ENCODE measurements at regions not wholly inside any gene's neighbourhood (a gene's known extent, or its start where the extent isn't known, plus 50 kb on each side); places are given as distances from the start of the nearest gene placed in this dataset.

GRCh38 chrX:38871129-38872029 lies 70.1 kb downstream of the MID1IP1 start:
- H3K36me3 ChIP-seq (ENCODE audit: control insufficient read depth, insufficient read depth, low read length) = no peaks in the 10 kb centered on the region
- no peaks in the 10 kb centered on the region for H3K27me3 ChIP-seq (ENCODE audit: control insufficient read depth, insufficient read depth, low read length)
- H3K9me3 ChIP-seq (ENCODE audit: control insufficient read depth, insufficient read depth, low read length) = no peaks in the 10 kb centered on the region
- H3K4me3 ChIP-seq (ENCODE audit: low read depth, low read length) = peak overlapping the region; percentile 38
- H3K4me1 ChIP-seq (ENCODE audit: control insufficient read depth, insufficient read depth, low read length) = peaks cover 13% of the 10 kb centered on the region
- peak overlapping the region; percentile 12 for H3K9ac ChIP-seq (ENCODE audit: low read depth, low read length)

GRCh38 chrX:38877366-38877765 lies 76.1 kb downstream of the MID1IP1 start:
- Histone ChIP-seq H3K9ac (ENCODE audit: low read depth, low read length) (no peak overlapping the region), H3K27me3 (ENCODE audit: control insufficient read depth, insufficient read depth, low read length) (no peaks in the 10 kb centered on the region), H3K36me3 (ENCODE audit: control insufficient read depth, insufficient read depth, low read length) (no peaks in the 10 kb centered on the region), H3K9me3 (ENCODE audit: control insufficient read depth, insufficient read depth, low read length) (no peaks in the 10 kb centered on the region), H3K4me3 (ENCODE audit: low read depth, low read length) (no peak overlapping the region), H3K4me1 (ENCODE audit: control insufficient read depth, insufficient read depth, low read length) (no peaks in the 10 kb centered on the region)

GRCh38 chrX:38878641-38879340 lies 77.5 kb downstream of the MID1IP1 start:
- H3K9ac ChIP-seq (ENCODE audit: low read depth, low read length) = no peak overlapping the region

GRCh38 chrX:38879631-38880220 lies 78.5 kb downstream of the MID1IP1 start:
- Histone ChIP-seq H3K4me3 (ENCODE audit: low read depth, low read length) (no peak overlapping the region), H3K9me3 (ENCODE audit: control insufficient read depth, insufficient read depth, low read length) (no peaks in the 10 kb centered on the region), H3K27me3 (ENCODE audit: control insufficient read depth, insufficient read depth, low read length) (no peaks in the 10 kb centered on the region), H3K4me1 (ENCODE audit: control insufficient read depth, insufficient read depth, low read length) (no peaks in the 10 kb centered on the region), H3K36me3 (ENCODE audit: control insufficient read depth, insufficient read depth, low read length) (no peaks in the 10 kb centered on the region), H3K9ac (ENCODE audit: low read depth, low read length) (no peak overlapping the region)

More at GRCh38 chrX:38878641-38879340, 77.5 kb downstream of the MID1IP1 start:
- Histone ChIP-seq H3K4me1 (ENCODE audit: control insufficient read depth, insufficient read depth, low read length) (no peaks in the 10 kb centered on the region), H3K4me3 (ENCODE audit: low read depth, low read length) (no peak overlapping the region), H3K27me3 (ENCODE audit: control insufficient read depth, insufficient read depth, low read length) (no peaks in the 10 kb centered on the region), H3K36me3 (ENCODE audit: control insufficient read depth, insufficient read depth, low read length) (no peaks in the 10 kb centered on the region), H3K9me3 (ENCODE audit: control insufficient read depth, insufficient read depth, low read length) (no peaks in the 10 kb centered on the region)

GRCh38 chrX:38880296-38880854 lies 79.1 kb downstream of the MID1IP1 start:
- Histone ChIP-seq H3K9me3 (ENCODE audit: control insufficient read depth, insufficient read depth, low read length) (no peaks in the 10 kb centered on the region), H3K27me3 (ENCODE audit: control insufficient read depth, insufficient read depth, low read length) (no peaks in the 10 kb centered on the region), H3K9ac (ENCODE audit: low read depth, low read length) (no peak overlapping the region), H3K36me3 (ENCODE audit: control insufficient read depth, insufficient read depth, low read length) (no peaks in the 10 kb centered on the region), H3K4me3 (ENCODE audit: low read depth, low read length) (no peak overlapping the region), H3K4me1 (ENCODE audit: control insufficient read depth, insufficient read depth, low read length) (no peaks in the 10 kb centered on the region)

GRCh38 chrX:38881066-38881465 lies 79.8 kb downstream of the MID1IP1 start:
- no peaks in the 10 kb centered on the region for H3K36me3 ChIP-seq (ENCODE audit: control insufficient read depth, insufficient read depth, low read length)
- H3K4me3 ChIP-seq (ENCODE audit: low read depth, low read length) = no peak overlapping the region
- H3K9ac ChIP-seq (ENCODE audit: low read depth, low read length) = no peak overlapping the region
- H3K4me1 ChIP-seq (ENCODE audit: control insufficient read depth, insufficient read depth, low read length) = no peaks in the 10 kb centered on the region
- no peaks in the 10 kb centered on the region for H3K27me3 ChIP-seq (ENCODE audit: control insufficient read depth, insufficient read depth, low read length)
- H3K9me3 ChIP-seq (ENCODE audit: control insufficient read depth, insufficient read depth, low read length) = no peaks in the 10 kb centered on the region

- H3K4me1 ChIP-seq (ENCODE audit: control insufficient read depth, insufficient read depth, low read length) = no peaks in the 10 kb centered on the region
- H3K9ac ChIP-seq (ENCODE audit: low read depth, low read length) = no peak overlapping the region
- no peaks in the 10 kb centered on the region for H3K36me3 ChIP-seq (ENCODE audit: control insufficient read depth, insufficient read depth, low read length)
- H3K27me3 ChIP-seq (ENCODE audit: control insufficient read depth, insufficient read depth, low read length) = no peaks in the 10 kb centered on the region
- H3K9me3 ChIP-seq (ENCODE audit: control insufficient read depth, insufficient read depth, low read length) = no peaks in the 10 kb centered on the region
- no peak overlapping the region for H3K4me3 ChIP-seq (ENCODE audit: low read depth, low read length)
Measured at GRCh38 chrX:38881727-38882126, 80.5 kb downstream of the MID1IP1 start.

- no peak overlapping the region for H3K4me3 ChIP-seq (ENCODE audit: low read depth, low read length)
- H3K9ac ChIP-seq (ENCODE audit: low read depth, low read length) = no peak overlapping the region
- no peaks in the 10 kb centered on the region for H3K4me1 ChIP-seq (ENCODE audit: control insufficient read depth, insufficient read depth, low read length)
- no peaks in the 10 kb centered on the region for H3K36me3 ChIP-seq (ENCODE audit: control insufficient read depth, insufficient read depth, low read length)
- H3K9me3 ChIP-seq (ENCODE audit: control insufficient read depth, insufficient read depth, low read length) = no peaks in the 10 kb centered on the region
- no peaks in the 10 kb centered on the region for H3K27me3 ChIP-seq (ENCODE audit: control insufficient read depth, insufficient read depth, low read length)
Measured at GRCh38 chrX:38882894-38883626, 81.8 kb downstream of the MID1IP1 start.

GRCh38 chrX:38886112-38886511 lies 84.9 kb downstream of the MID1IP1 start:
- H3K9me3 ChIP-seq (ENCODE audit: control insufficient read depth, insufficient read depth, low read length) = no peaks in the 10 kb centered on the region
- no peak overlapping the region for H3K4me3 ChIP-seq (ENCODE audit: low read depth, low read length)
- no peaks in the 10 kb centered on the region for H3K27me3 ChIP-seq (ENCODE audit: control insufficient read depth, insufficient read depth, low read length)
- no peaks in the 10 kb centered on the region for H3K36me3 ChIP-seq (ENCODE audit: control insufficient read depth, insufficient read depth, low read length)
- no peak overlapping the region for H3K9ac ChIP-seq (ENCODE audit: low read depth, low read length)
- H3K4me1 ChIP-seq (ENCODE audit: control insufficient read depth, insufficient read depth, low read length) = no peaks in the 10 kb centered on the region

- Histone ChIP-seq H3K9ac (ENCODE audit: low read depth, low read length) (no peak overlapping the region), H3K4me1 (ENCODE audit: control insufficient read depth, insufficient read depth, low read length) (peaks cover 4% of the 10 kb centered on the region), H3K27me3 (ENCODE audit: control insufficient read depth, insufficient read depth, low read length) (no peaks in the 10 kb centered on the region), H3K36me3 (ENCODE audit: control insufficient read depth, insufficient read depth, low read length) (no peaks in the 10 kb centered on the region), H3K9me3 (ENCODE audit: control insufficient read depth, insufficient read depth, low read length) (no peaks in the 10 kb centered on the region), H3K4me3 (ENCODE audit: low read depth, low read length) (no peak overlapping the region)
Measured at GRCh38 chrX:38887222-38887621, 86.0 kb downstream of the MID1IP1 start.

GRCh38 chrX:38890326-38890725 lies 89.1 kb downstream of the MID1IP1 start:
- no peaks in the 10 kb centered on the region for H3K27me3 ChIP-seq (ENCODE audit: control insufficient read depth, insufficient read depth, low read length)
- no peak overlapping the region for H3K4me3 ChIP-seq (ENCODE audit: low read depth, low read length)
- peaks cover 4% of the 10 kb centered on the region for H3K4me1 ChIP-seq (ENCODE audit: control insufficient read depth, insufficient read depth, low read length)
- no peaks in the 10 kb centered on the region for H3K9me3 ChIP-seq (ENCODE audit: control insufficient read depth, insufficient read depth, low read length)
- H3K9ac ChIP-seq (ENCODE audit: low read depth, low read length) = no peak overlapping the region
- no peaks in the 10 kb centered on the region for H3K36me3 ChIP-seq (ENCODE audit: control insufficient read depth, insufficient read depth, low read length)
